A673 (cell line): ENCODE measurements at regions not wholly inside any gene's neighbourhood (a gene's known extent, or its start where the extent isn't known, plus 50 kb on each side); places are given as distances from the start of the nearest gene placed in this dataset.

Experiments used
- CTCF ChIP-seq: fragments of 300-800, 200-600 bp; sonication (generic); conservative IDR thresholded peaks from 2 replicates; pipeline ENCODE4 v1.5.1; 2017; ENCODE audit warnings: low read depth, mild to moderate bottlenecking, antibody characterized with exemption, low read length, moderate library complexity, mixed read lengths
- EZH2 ChIP-seq: fragments of 200-600 bp; sonication (generic); IDR thresholded peaks from 2 replicates; pipeline ENCODE4 v1.6.1; 2017; ENCODE audit warnings: borderline replicate concordance, low read depth, mild to moderate bottlenecking, mixed read lengths, antibody characterized with exemption, low read length; ENCODE audit not compliant: poor library complexity, severe bottlenecking

GRCh38 chr15:66868918-66869317, 166.9 kb downstream of the SMAD6 start:
- no peak for TF ChIP-seq CTCF
- TF ChIP-seq EZH2 = no peak
